ENCODE measurements at regions not wholly inside any gene's neighbourhood (a gene's known extent, or its start where the extent isn't known, plus 50 kb on each side); places are given as distances from the start of the nearest gene placed in this dataset.

DNA sequence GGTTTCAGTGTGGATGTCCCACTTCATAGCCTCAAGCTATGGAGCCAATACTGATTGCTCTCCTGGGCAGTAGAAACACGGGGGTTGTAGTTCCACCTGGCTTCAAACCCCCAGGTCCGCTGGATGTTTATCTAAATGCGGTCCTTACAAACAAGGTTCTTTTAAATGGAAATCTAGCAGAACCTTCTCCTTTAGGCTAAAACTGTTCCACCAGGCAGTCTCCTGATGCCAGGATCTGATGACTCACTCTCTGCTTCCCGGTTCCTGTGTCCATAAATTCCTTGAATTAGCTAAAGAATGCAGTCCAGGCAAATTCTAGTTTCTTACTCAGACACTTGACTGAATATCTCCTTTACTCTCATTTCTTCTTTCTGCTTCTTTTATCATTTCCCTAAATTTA, 108.4 kb upstream of the FAM3C start:
- Histone ChIP-seq H3K79me2 (ENCODE audit: low read depth) (peaks cover 99% of the 10 kb centered on the region), H3K9ac (no peak overlapping the region), H3K4me2 (peak overlapping the region; percentile 73), H3K27ac (no peak overlapping the region), H4K20me1 (ENCODE audit: low read depth) (no peaks in the 10 kb centered on the region), H3K4me3 (no peak overlapping the region), H3K27me3 (no peaks in the 10 kb centered on the region), H3K36me3 (no peaks in the 10 kb centered on the region), H3K4me1 (peaks cover 30% of the 10 kb centered on the region), H3F3A (ENCODE audit: low read depth) (no peaks in the 10 kb centered on the region), H2AFZ (replicated peaks) (no peak overlapping the region), H3K9me3 (ENCODE audit: low read depth) (no peaks in the 10 kb centered on the region)
- TF ChIP-seq, protein P1, sequence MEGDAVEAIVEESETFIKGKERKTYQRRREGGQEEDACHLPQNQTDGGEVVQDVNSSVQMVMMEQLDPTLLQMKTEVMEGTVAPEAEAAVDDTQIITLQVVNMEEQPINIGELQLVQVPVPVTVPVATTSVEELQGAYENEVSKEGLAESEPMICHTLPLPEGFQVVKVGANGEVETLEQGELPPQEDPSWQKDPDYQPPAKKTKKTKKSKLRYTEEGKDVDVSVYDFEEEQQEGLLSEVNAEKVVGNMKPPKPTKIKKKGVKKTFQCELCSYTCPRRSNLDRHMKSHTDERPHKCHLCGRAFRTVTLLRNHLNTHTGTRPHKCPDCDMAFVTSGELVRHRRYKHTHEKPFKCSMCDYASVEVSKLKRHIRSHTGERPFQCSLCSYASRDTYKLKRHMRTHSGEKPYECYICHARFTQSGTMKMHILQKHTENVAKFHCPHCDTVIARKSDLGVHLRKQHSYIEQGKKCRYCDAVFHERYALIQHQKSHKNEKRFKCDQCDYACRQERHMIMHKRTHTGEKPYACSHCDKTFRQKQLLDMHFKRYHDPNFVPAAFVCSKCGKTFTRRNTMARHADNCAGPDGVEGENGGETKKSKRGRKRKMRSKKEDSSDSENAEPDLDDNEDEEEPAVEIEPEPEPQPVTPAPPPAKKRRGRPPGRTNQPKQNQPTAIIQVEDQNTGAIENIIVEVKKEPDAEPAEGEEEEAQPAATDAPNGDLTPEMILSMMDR (IDR thresholded peaks at IDR 0.05): no peak
- TF ChIP-seq EZH2 (IDR thresholded peaks at IDR 0.05): no peak
- TF ChIP-seq EZH2phosphoT487 (IDR thresholded peaks at IDR 0.05): no peak
- no peak for DNase-seq (ENCODE audit: low spot score)
- Mint-ChIP-seq H3K27me3 (ENCODE audit: insufficient read depth, low read depth) (no peaks in the 10 kb centered on the region), H3K27ac (no peak overlapping the region), H3K36me3 (no peaks in the 10 kb centered on the region), H3K4me3 (no peak overlapping the region), H3K4me1 (peaks cover 11% of the 10 kb centered on the region), H3K9me3 (peaks cover 37% of the 10 kb centered on the region)

DNA sequence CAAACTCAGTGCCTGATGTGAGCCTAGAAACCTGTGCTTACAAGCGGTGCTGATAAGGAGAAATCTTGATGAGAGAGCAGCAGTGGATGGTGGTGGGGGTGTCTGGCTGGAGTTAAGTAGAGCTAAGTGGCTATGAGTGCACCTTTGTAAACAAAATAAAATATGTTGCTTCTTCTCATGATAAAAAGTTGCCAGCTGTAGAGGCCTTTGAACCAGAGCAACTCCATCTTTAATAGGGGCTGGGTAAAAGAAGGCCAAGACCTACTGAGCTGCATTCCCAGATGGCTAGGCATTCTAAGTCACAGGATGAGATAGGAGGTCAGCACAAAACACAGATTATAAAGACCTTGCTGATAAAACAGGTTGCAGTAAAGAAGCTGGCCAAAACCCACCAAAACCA, 107.6 kb upstream of the FAM3C start:
- Histone ChIP-seq H3K9me3 (ENCODE audit: low read depth) (no peaks in the 10 kb centered on the region), H2AFZ (replicated peaks) (no peak overlapping the region), H3K9ac (no peak overlapping the region), H3K79me2 (ENCODE audit: low read depth) (peaks cover 99% of the 10 kb centered on the region), H3K4me3 (no peak overlapping the region), H3F3A (ENCODE audit: low read depth) (no peaks in the 10 kb centered on the region), H4K20me1 (ENCODE audit: low read depth) (no peaks in the 10 kb centered on the region), H3K4me1 (peaks cover 29% of the 10 kb centered on the region), H3K27me3 (no peaks in the 10 kb centered on the region), H3K27ac (no peak overlapping the region), H3K36me3 (no peaks in the 10 kb centered on the region), H3K4me2 (no peak overlapping the region)
- Mint-ChIP-seq H3K4me1 (peaks cover 7% of the 10 kb centered on the region), H3K36me3 (no peaks in the 10 kb centered on the region), H3K9me3 (peaks cover 32% of the 10 kb centered on the region), H3K4me3 (no peak overlapping the region), H3K27me3 (ENCODE audit: insufficient read depth, low read depth) (no peaks in the 10 kb centered on the region), H3K27ac (no peak overlapping the region)
- no peak for DNase-seq (ENCODE audit: low spot score)
- no peak for TF ChIP-seq EZH2phosphoT487 (IDR thresholded peaks at IDR 0.05)
- TF ChIP-seq EZH2 (IDR thresholded peaks at IDR 0.05): no peak
- TF ChIP-seq, protein P1 (IDR thresholded peaks at IDR 0.05): no peak

DNA sequence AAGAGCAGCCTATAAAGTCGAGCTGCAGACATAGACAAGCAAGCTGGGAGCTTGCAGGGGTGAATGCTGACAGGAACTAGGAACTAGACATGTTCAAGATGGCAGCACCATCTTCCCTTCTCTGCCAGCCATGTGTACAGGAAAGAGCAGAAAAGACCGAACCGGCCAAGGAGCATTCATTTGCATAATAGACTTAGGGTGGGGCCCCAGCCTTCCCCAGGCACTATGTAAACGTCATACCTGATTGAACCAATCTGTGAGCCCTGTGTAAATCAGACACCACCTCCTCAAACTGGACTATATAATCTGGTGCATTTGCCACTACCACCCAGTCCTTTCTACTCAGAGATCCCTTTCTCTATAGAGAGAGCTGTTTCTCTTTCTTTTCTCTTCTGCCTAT, 106.9 kb upstream of the FAM3C start:
- Mint-ChIP-seq H3K4me1 (peaks cover 3% of the 10 kb centered on the region), H3K36me3 (no peaks in the 10 kb centered on the region), H3K27me3 (ENCODE audit: insufficient read depth, low read depth) (no peaks in the 10 kb centered on the region), H3K4me3 (no peak overlapping the region), H3K9me3 (peaks cover 31% of the 10 kb centered on the region), H3K27ac (no peak overlapping the region)
- H3K27me3 ChIP-seq: no peaks in the 10 kb centered on the region
- H3K9me3 ChIP-seq (ENCODE audit: low read depth): no peaks in the 10 kb centered on the region
- peaks cover 99% of the 10 kb centered on the region for H3K79me2 ChIP-seq (ENCODE audit: low read depth)
- H3K27ac ChIP-seq: no peak overlapping the region
- H3K9ac ChIP-seq: no peak overlapping the region
- peaks cover 25% of the 10 kb centered on the region for H3K4me1 ChIP-seq
- H3K4me3 ChIP-seq: no peak overlapping the region
- no peak for DNase-seq (ENCODE audit: low spot score)
- H3F3A ChIP-seq (ENCODE audit: low read depth): no peaks in the 10 kb centered on the region
- H3K4me2 ChIP-seq: peak overlapping the region; percentile 40
- no peak overlapping the region for H2AFZ ChIP-seq (replicated peaks)
- no peaks in the 10 kb centered on the region for H4K20me1 ChIP-seq (ENCODE audit: low read depth)
- H3K36me3 ChIP-seq: no peaks in the 10 kb centered on the region
- TF ChIP-seq, protein P1 (IDR thresholded peaks at IDR 0.05): no peak
- TF ChIP-seq EZH2phosphoT487 (IDR thresholded peaks at IDR 0.05) (no peak), EZH2 (IDR thresholded peaks at IDR 0.05) (no peak)

All from neural progenitor cell (in vitro differentiated cells).